NT2/D1 (cell line): ENCODE measurements at regions not wholly inside any gene's neighbourhood (a gene's known extent, or its start where the extent isn't known, plus 50 kb on each side); places are given as distances from the start of the nearest gene placed in this dataset.

Source experiments
- YY1 ChIP-seq: IDR thresholded peaks from 2 replicates; pipeline ENCODE4 v1.6.1; 2011; ENCODE audit not compliant: insufficient read length, insufficient read depth
- ZNF274 ChIP-seq: IDR thresholded peaks from 2 replicates; pipeline ENCODE4 v1.6.1; 2011; ENCODE audit warnings: mild to moderate bottlenecking, low read depth, low read length

- TF ChIP-seq YY1: no peak
- TF ChIP-seq ZNF274: no peak
Observed at GRCh38 chr12:126425264-126425663, 1360.0 kb downstream of the AACS start.
